Colonic mucosa (tissue), 4 donors: ENCODE measurements at regions not wholly inside any gene's neighbourhood (a gene's known extent, or its start where the extent isn't known, plus 50 kb on each side); places are given as distances from the start of the nearest gene placed in this dataset.

ENCODE experiments used
- DNase-seq: peaks from one replicate; pipeline ENCODE4 v3.0.0-alpha.2; 2020
- H3K27ac ChIP-seq: fragments of 200-600 bp; one replicate; pipeline ENCODE4 v1.8.0; 2021
- H3K27me3 ChIP-seq: fragments of 200-600 bp; one replicate; pipeline ENCODE4 v1.8.0; 2021
- H3K36me3 ChIP-seq: fragments of 200-600 bp; one replicate; pipeline ENCODE4 v1.8.0; 2021
- H3K4me1 ChIP-seq: fragments of 200-600 bp; one replicate; pipeline ENCODE4 v1.8.0; 2021; ENCODE audit warnings: mild to moderate bottlenecking
- H3K4me3 ChIP-seq: fragments of 200-600 bp; one replicate; pipeline ENCODE4 v1.8.0; 2021
- H3K9ac ChIP-seq, 2 donors: one replicate each; pipeline ENCODE4 v1.7.0; 2013; ENCODE audit warnings: control low read depth in 2 of 2, low read depth in 2 of 2, low read length in 2 of 2
- H3K9me3 ChIP-seq: fragments of 200-600 bp; one replicate; pipeline ENCODE4 v1.8.0; 2021
- CTCF ChIP-seq: fragments of 200-600 bp; IDR thresholded peaks from one replicate; pipeline ENCODE4 v1.8.0; 2022; ENCODE audit warnings: antibody characterized with exemption, mild to moderate bottlenecking
- intact Hi-C: fragments of 100-400 bp; cut with DNase I; formaldehyde crosslinking; loops from one replicate; pipeline ENCODE4 v1.14.1; 2022
- donor health status: healthy.
- donor health status: DM: no; HTN: no; CAD: no.
- donor health status: DM: no; HTN: no; CAD: no.

- Histone ChIP-seq H3K27ac (no peak overlapping the region), H3K9ac (no peak overlapping the region), H3K27me3 (no peaks in the 10 kb centered on the region), H3K4me1 (no peaks in the 10 kb centered on the region), H3K4me3 (no peak overlapping the region), H3K36me3 (no peaks in the 10 kb centered on the region), H3K9me3 (no peaks in the 10 kb centered on the region)
- intact Hi-C loops = loop anchor here (10.0 kb wide), 1 partner anchor 901 kb away; no protein-coding TSS in a partner anchor
- TF ChIP-seq CTCF = no peak
- no peak for DNase-seq
Measured at GRCh38 chr11:115676206-115676605, 172.0 kb upstream of the CADM1 start.

GRCh38 chr11:115674937-115675544, 170.8 kb upstream of the CADM1 start:
- Histone ChIP-seq H3K9ac (no peak overlapping the region), H3K4me1 (no peaks in the 10 kb centered on the region), H3K36me3 (no peaks in the 10 kb centered on the region), H3K9me3 (no peaks in the 10 kb centered on the region), H3K27ac (no peak overlapping the region), H3K27me3 (no peaks in the 10 kb centered on the region), H3K4me3 (no peak overlapping the region)
- intact Hi-C loops = loop anchor here (10.0 kb wide), 1 partner anchor 900 kb away; no protein-coding TSS in a partner anchor
- no peak for DNase-seq
- no peak for TF ChIP-seq CTCF

- H3K4me1 ChIP-seq = no peaks in the 10 kb centered on the region
- no peaks in the 10 kb centered on the region for H3K9me3 ChIP-seq
- no peak overlapping the region for H3K4me3 ChIP-seq
- TF ChIP-seq CTCF = no peak
- H3K9ac ChIP-seq = no peak overlapping the region
- no peak for DNase-seq
- intact Hi-C loops = loop anchor here (10.0 kb wide), 1 partner anchor 900 kb away; no protein-coding TSS in a partner anchor
- H3K27ac ChIP-seq = no peak overlapping the region
- H3K27me3 ChIP-seq = no peaks in the 10 kb centered on the region
- no peaks in the 10 kb centered on the region for H3K36me3 ChIP-seq
Measured at GRCh38 chr11:115674176-115674936, 170.1 kb upstream of the CADM1 start.

GRCh38 chr11:115673720-115674119, 169.5 kb upstream of the CADM1 start:
- Histone ChIP-seq H3K36me3 (no peaks in the 10 kb centered on the region), H3K4me3 (no peak overlapping the region), H3K4me1 (no peaks in the 10 kb centered on the region), H3K27me3 (no peaks in the 10 kb centered on the region), H3K9ac (no peak overlapping the region), H3K9me3 (no peaks in the 10 kb centered on the region), H3K27ac (no peak overlapping the region)
- DNase-seq = no peak
- TF ChIP-seq CTCF = no peak
- intact Hi-C loops = loop anchor here (10.0 kb wide), 1 partner anchor 899 kb away; no protein-coding TSS in a partner anchor

- no peak for DNase-seq
- no peak for TF ChIP-seq CTCF
- Histone ChIP-seq H3K9me3 (no peaks in the 10 kb centered on the region), H3K27me3 (no peaks in the 10 kb centered on the region), H3K27ac (no peak overlapping the region), H3K4me1 (no peaks in the 10 kb centered on the region), H3K4me3 (no peak overlapping the region), H3K36me3 (no peaks in the 10 kb centered on the region), H3K9ac (no peak overlapping the region)
- intact Hi-C loops = loop anchor here (10.0 kb wide), 1 partner anchor 898 kb away; no protein-coding TSS in a partner anchor
Measured at GRCh38 chr11:115672999-115673411, 168.8 kb upstream of the CADM1 start.
